Activated CD4-positive, alpha-beta memory T cell treated with anti-CD3 and anti-CD28 coated beads, Interleukin-2, amount 10 ng/mL, durations not matched to agents 7 days and 5 days (primary cell): ENCODE measurements at regions not wholly inside any gene's neighbourhood (a gene's known extent, or its start where the extent isn't known, plus 50 kb on each side); places are given as distances from the start of the nearest gene placed in this dataset.

Source experiments
- CTCF ChIA-PET: fragments of 350-600 bp; sonication (Branson Sonifier 250); formaldehyde crosslinking; loops from one replicate; lab custom pipeline; 2021; ENCODE audit warnings: antibody characterized with exemption, inconsistent platforms; lab: Charles Lee
- POLR2A ChIA-PET: fragments of 350-600 bp; sonication (Branson Sonifier 250); formaldehyde crosslinking; loops from one replicate; lab custom pipeline; 2021; ENCODE audit warnings: antibody characterized with exemption; lab: Charles Lee
- DNase-seq: peaks from one replicate; pipeline ENCODE4 v3.0.0-alpha.2; 2020
- H3K27ac Mint-ChIP-seq: one replicate; pipeline ENCODE4 v1.8.0; 2021; ENCODE audit warnings: mild to moderate bottlenecking, mixed read lengths
- H3K27me3 Mint-ChIP-seq: one replicate; pipeline ENCODE4 v1.8.0; 2021; ENCODE audit warnings: mixed read lengths
- H3K36me3 Mint-ChIP-seq: one replicate; pipeline ENCODE4 v1.8.0; 2021; ENCODE audit warnings: low read depth, mixed read lengths
- H3K4me1 Mint-ChIP-seq: one replicate; pipeline ENCODE4 v1.8.0; 2021; ENCODE audit warnings: mixed read lengths
- H3K4me3 Mint-ChIP-seq: one replicate; pipeline ENCODE4 v1.8.0; 2021; ENCODE audit warnings: mild to moderate bottlenecking, mixed read lengths
- H3K9me3 Mint-ChIP-seq: one replicate; pipeline ENCODE4 v1.8.0; 2021; ENCODE audit warnings: mixed read lengths

DNA sequence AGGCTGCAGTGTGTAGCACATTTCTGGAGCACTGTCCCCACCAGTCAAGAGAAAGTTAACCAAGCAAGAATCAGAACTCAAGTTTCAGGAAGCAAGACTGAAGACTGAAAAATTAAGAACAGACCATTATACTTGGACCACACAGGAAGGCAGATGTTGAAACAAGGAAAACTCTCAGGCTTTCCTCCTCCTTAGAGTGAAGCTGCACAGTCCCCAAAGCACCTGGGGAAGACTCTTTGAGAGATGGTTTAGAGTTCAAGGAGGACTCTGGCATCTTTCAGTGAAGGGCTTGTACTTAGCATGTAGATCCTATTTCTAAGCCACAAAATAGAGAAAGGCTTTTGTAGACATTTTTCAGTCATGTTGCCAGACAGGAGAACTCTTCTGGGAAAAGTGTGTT is 113.7 kb upstream of the KCTD3 start:
- no peaks in the 10 kb centered on the region for H3K36me3 Mint-ChIP-seq
- CTCF ChIA-PET: no interaction called here
- H3K27me3 Mint-ChIP-seq: no peaks in the 10 kb centered on the region
- H3K4me1 Mint-ChIP-seq: no peaks in the 10 kb centered on the region
- DNase-seq: no peak
- H3K27ac Mint-ChIP-seq: no peak overlapping the region
- H3K9me3 Mint-ChIP-seq: no peaks in the 10 kb centered on the region
- no peak overlapping the region for H3K4me3 Mint-ChIP-seq
- POLR2A ChIA-PET: no interaction called here

DNA sequence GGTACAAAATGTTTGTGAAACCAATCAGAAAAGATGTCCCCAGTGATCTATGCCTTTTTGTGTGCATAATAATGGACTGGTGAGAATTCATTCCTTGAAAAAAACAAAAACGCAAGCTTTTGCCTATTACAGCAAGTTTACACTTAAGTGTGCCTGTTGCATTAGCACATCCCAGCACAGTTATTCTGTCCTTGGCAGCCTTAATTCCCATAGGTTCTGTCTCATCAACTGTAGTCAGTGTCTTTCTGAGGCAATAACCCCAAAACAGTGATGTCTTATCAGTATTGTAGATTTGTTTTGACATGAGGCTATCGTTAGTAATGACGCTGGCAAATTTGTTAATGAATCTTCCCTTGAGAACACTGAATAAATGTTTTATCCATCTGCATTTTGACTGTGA is 109.9 kb upstream of the KCTD3 start:
- ChIA-PET POLR2A (no interaction called here), CTCF (no interaction called here)
- H3K4me1 Mint-ChIP-seq: no peaks in the 10 kb centered on the region
- DNase-seq: no peak
- no peaks in the 10 kb centered on the region for H3K27me3 Mint-ChIP-seq
- H3K36me3 Mint-ChIP-seq: no peaks in the 10 kb centered on the region
- H3K4me3 Mint-ChIP-seq: no peak overlapping the region
- H3K9me3 Mint-ChIP-seq: no peaks in the 10 kb centered on the region
- no peak overlapping the region for H3K27ac Mint-ChIP-seq

DNA sequence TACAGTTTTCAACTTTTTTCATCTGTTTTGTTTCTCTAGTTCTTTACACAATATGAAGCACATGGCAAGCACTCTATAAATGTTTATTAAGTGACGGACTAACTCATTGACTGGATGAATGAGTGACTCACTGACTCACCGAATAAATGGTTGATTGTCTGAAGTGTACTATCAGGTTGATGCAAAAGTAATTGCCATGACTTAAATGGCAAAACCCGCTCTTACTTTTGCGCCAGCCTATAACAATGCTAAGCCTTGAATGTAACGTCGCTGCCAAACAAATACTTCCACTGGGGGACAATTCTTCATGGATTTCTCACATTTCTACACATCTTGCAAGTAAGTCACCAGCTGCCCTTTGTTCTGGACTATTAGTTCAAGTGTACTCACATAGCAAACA is 109.0 kb upstream of the KCTD3 start:
- ChIA-PET POLR2A (no interaction called here), CTCF (no interaction called here)
- H3K4me1 Mint-ChIP-seq: no peaks in the 10 kb centered on the region
- no peaks in the 10 kb centered on the region for H3K36me3 Mint-ChIP-seq
- no peak overlapping the region for H3K27ac Mint-ChIP-seq
- DNase-seq: no peak
- H3K4me3 Mint-ChIP-seq: no peak overlapping the region
- H3K9me3 Mint-ChIP-seq: no peaks in the 10 kb centered on the region
- H3K27me3 Mint-ChIP-seq: no peaks in the 10 kb centered on the region

DNA sequence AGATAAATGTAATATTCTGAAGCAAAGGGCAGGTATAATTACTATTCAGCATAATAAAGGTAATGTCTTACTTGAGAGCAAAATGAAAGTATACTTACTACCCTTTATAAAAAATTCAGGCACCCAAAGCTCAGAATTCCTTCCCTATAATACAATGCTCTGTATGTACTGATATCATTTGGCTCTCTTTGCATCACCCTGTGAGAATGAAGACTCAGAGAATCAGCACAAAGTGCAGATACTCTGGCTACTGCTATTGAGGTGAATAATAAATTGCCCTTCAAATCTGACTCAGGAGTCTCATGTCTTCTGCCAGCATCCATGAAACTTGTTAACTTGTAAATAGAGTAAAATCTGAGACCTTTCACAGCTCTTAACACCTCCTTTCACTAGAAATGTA is 108.5 kb upstream of the KCTD3 start:
- Mint-ChIP-seq H3K9me3 (no peaks in the 10 kb centered on the region), H3K36me3 (no peaks in the 10 kb centered on the region), H3K4me3 (no peak overlapping the region), H3K4me1 (no peaks in the 10 kb centered on the region), H3K27me3 (no peaks in the 10 kb centered on the region), H3K27ac (no peak overlapping the region)
- POLR2A ChIA-PET: no interaction called here
- CTCF ChIA-PET: no interaction called here
- DNase-seq: no peak

DNA sequence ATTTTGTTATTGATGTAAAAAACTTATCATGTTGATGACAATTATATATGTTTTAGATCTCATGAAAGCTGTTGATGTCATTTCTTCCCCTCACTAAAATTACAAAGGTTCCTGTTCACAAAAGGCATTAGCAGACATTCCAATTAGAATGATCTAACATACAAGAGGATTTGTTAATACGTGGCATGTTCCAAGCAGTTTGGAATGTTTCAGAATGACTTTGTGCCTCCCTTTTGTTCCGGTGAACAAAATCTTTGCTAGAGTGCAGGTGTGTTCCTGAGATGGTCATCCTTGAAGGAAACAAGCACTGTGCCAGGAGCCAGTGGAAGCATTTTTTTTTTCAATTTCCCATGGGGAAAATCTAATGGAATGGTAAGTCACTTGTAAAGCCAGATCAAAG is 108.0 kb upstream of the KCTD3 start:
- Mint-ChIP-seq H3K9me3 (no peaks in the 10 kb centered on the region), H3K36me3 (no peaks in the 10 kb centered on the region), H3K27ac (no peak overlapping the region), H3K4me3 (no peak overlapping the region), H3K27me3 (no peaks in the 10 kb centered on the region), H3K4me1 (no peaks in the 10 kb centered on the region)
- DNase-seq: no peak
- ChIA-PET POLR2A (no interaction called here), CTCF (no interaction called here)

DNA sequence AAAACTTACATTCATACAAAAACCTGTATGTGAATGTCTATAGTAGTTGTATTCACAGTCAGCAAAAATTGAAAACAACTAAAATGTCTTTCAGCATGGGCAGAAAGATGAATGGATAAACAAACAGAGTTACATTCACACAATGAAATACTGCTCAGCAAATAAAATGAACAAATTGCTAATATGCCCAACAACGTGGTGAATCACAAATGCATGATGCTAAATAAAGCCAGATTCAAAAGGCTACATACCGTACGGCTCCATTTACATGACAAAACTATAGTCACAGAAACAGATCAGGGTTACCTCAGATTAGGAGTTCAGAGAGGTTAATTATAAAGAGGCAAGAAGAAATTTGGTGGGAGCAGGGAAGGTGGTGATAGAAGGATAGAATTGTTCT is 100.7 kb upstream of the KCTD3 start:
- H3K4me3 Mint-ChIP-seq: no peak overlapping the region
- no peaks in the 10 kb centered on the region for H3K9me3 Mint-ChIP-seq
- DNase-seq: no peak
- H3K27me3 Mint-ChIP-seq: no peaks in the 10 kb centered on the region
- no peak overlapping the region for H3K27ac Mint-ChIP-seq
- CTCF ChIA-PET: no interaction called here
- H3K4me1 Mint-ChIP-seq: no peaks in the 10 kb centered on the region
- POLR2A ChIA-PET: no interaction called here
- no peaks in the 10 kb centered on the region for H3K36me3 Mint-ChIP-seq

DNA sequence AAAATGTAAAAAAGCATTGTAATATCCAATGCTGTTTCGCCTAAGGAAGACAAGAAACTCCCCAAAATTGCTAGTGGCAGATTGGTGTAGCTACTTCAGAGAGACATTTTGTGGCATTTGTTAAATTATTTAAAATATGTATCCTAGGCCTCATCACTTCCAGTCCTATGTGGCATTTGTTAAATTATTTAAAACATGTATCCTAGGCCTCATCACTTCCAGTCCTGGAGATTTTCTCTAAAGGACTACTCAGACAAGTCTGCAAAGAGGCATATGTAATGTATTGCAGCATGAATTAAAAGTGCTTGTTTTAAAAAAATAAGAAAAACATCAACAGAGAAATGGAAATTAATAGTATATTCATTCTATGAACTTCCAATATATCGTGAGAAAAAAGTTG is 95.6 kb upstream of the KCTD3 start:
- no peak for DNase-seq
- Mint-ChIP-seq H3K27me3 (no peaks in the 10 kb centered on the region), H3K9me3 (no peaks in the 10 kb centered on the region), H3K36me3 (no peaks in the 10 kb centered on the region), H3K4me1 (no peaks in the 10 kb centered on the region), H3K27ac (no peak overlapping the region), H3K4me3 (no peak overlapping the region)
- ChIA-PET CTCF (no interaction called here), POLR2A (no interaction called here)

DNA sequence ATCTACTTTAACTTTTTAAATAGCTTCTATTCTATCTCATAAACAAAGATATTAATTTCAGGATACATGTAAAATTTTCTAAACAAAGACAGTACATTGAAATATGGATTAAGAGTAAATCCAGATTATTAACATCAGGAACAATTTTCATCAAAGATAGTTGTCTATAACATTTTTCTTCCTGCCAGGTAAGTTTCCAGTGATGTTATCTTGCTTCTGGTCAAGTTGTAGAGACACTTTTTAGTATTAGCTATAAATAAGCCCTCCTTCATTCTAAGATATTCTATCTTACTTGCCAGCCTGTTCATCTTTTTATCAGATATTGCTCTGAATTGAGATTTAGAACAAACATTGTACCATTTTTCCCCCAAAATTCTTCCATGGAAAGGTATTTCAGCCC is 94.4 kb upstream of the KCTD3 start:
- no peaks in the 10 kb centered on the region for H3K27me3 Mint-ChIP-seq
- H3K9me3 Mint-ChIP-seq: no peaks in the 10 kb centered on the region
- H3K4me3 Mint-ChIP-seq: no peak overlapping the region
- DNase-seq: no peak
- H3K36me3 Mint-ChIP-seq: no peaks in the 10 kb centered on the region
- POLR2A ChIA-PET: no interaction called here
- H3K27ac Mint-ChIP-seq: no peak overlapping the region
- H3K4me1 Mint-ChIP-seq: no peaks in the 10 kb centered on the region
- CTCF ChIA-PET: no interaction called here

DNA sequence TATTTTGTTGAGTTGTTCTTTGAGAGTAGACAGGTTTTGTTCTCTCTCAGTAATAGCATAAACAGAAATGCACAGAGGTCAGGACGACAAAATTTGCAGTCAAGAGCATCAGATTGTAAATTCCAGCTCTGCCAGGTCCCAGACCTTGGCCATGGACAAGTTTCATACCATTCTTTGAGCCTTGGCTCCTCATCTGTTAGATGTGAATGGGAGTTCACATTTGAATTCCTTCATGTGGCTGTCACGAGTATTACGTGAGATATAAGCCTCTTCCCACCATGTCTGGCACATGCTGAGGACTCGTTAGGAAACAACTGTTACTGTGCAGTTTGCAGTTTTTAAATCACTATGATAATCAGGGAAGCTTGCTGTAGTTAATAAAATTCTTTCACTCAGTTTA is 93.2 kb upstream of the KCTD3 start:
- Mint-ChIP-seq H3K27ac (no peak overlapping the region), H3K27me3 (no peaks in the 10 kb centered on the region), H3K4me3 (no peak overlapping the region), H3K4me1 (no peaks in the 10 kb centered on the region), H3K9me3 (peaks cover 2% of the 10 kb centered on the region), H3K36me3 (no peaks in the 10 kb centered on the region)
- no peak for DNase-seq
- POLR2A ChIA-PET: no interaction called here
- CTCF ChIA-PET: no interaction called here

DNA sequence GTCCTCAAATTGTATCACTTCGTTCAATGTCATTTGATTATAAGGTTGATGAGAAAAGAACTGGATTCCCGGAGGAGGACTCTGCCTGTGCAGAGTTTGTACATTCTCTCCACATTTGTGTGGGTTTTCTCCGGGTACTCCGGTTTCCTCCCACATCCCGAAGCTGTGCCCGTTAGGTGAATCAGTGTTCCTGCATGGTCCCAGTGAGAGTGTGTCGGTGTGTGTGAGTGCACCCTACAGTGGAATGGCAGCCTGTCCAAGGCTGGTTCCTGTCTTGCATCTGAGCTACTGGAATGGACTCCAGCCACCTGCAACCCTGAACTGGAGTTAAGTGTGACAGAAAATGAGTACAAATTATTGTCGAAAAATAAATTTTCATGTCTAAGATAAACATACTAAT is 92.2 kb upstream of the KCTD3 start:
- Mint-ChIP-seq H3K27ac (no peak overlapping the region), H3K36me3 (no peaks in the 10 kb centered on the region), H3K4me1 (no peaks in the 10 kb centered on the region), H3K9me3 (peaks cover 2% of the 10 kb centered on the region), H3K27me3 (no peaks in the 10 kb centered on the region), H3K4me3 (no peak overlapping the region)
- ChIA-PET CTCF (no interaction called here), POLR2A (no interaction called here)
- no peak for DNase-seq

DNA sequence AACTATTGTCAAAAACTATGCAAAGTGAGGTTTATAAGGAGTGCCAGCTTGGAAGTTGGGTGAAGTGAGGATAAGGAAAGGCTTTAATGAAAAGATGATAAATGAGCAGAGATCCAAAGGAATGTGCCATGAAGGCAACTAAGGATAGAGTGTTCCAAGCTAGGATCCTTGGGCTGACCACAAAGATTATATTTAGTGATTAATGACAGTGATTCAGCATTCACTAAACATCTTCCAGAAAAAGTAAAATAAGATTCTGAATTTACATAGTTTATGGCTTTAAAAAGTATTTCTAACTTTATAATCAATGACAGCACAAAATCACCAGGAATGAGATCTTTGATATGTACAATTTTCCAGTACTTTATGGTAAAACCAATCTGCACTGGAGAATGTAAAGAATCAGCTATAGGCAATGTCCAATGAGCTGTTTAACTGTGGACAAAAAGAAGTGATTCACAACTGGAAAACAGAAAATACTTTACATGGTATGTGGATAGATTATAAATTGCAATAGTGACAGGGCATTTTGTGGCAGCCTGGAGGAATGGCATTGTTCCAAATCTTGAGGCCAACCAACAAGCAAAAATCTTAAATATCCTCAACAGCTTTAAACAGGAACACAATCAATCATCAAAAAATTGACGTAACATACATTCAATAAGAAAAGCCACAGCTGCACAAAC is 91.2 kb upstream of the KCTD3 start:
- H3K4me1 Mint-ChIP-seq: no peaks in the 10 kb centered on the region
- ChIA-PET POLR2A (no interaction called here), CTCF (no interaction called here)
- no peak for DNase-seq
- peaks cover 2% of the 10 kb centered on the region for H3K9me3 Mint-ChIP-seq
- no peaks in the 10 kb centered on the region for H3K27me3 Mint-ChIP-seq
- no peak overlapping the region for H3K27ac Mint-ChIP-seq
- no peaks in the 10 kb centered on the region for H3K36me3 Mint-ChIP-seq
- H3K4me3 Mint-ChIP-seq: no peak overlapping the region

DNA sequence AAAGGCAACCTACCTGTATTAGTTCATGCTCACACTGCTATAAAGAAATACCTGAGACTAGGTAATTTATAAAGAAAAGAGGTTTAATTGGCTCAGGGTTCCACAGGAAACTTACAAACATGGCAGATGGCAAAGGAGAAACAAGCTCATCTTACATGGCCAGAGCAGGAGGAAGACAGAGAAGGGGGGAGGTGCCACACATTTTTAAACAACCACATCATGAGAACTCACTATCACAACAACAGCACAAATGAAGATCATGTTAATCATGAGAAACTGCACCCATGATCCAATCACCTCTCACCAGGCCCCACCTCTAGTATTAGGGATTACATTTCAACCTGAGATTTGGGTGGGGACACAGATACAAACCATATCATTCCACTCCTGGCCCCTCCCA is 90.6 kb upstream of the KCTD3 start:
- Mint-ChIP-seq H3K4me1 (no peaks in the 10 kb centered on the region), H3K4me3 (no peak overlapping the region), H3K27me3 (no peaks in the 10 kb centered on the region), H3K36me3 (no peaks in the 10 kb centered on the region), H3K27ac (no peak overlapping the region), H3K9me3 (peaks cover 2% of the 10 kb centered on the region)
- no peak for DNase-seq
- ChIA-PET POLR2A (no interaction called here), CTCF (no interaction called here)

DNA sequence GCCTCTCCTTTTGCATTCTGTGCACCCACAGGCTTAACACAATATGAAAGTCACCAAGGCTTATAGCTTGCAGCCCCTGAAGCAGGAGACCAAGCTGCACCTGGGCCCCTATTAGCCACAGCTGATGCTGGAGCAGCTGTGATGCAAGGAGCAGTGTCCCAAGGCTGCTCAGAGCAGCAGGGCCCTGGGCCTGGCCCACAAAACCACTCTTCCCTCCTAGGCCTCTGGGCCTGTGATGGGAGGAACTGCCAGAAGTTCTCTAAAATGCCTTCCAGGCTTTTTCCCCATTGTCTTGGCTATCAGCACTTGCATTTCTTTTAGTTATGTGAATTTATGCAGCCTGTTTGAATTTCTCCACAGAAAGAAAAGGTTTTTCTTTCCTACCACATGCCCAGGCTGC is 89.5 kb upstream of the KCTD3 start:
- H3K4me3 Mint-ChIP-seq: no peak overlapping the region

DNA sequence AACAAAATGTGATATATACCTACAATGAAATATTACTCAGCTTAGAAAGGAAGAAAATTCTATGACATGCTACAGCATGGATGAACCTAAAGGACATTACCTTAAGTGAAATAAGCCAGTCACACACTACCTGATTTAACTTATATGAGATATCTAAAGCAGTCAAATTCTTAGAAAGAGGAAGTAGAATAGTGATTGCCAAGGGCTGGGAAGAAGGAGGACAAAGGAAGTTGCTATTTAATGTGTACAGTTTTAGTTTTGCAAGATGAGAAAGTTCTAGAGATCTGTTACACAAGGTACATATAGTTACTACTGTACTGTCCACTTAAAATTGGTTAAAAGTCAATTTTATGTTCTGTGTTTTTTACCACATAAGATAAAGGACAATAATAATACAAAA is 87.5 kb upstream of the KCTD3 start:
- no peak overlapping the region for H3K4me3 Mint-ChIP-seq
- CTCF ChIA-PET: no interaction called here
- H3K27me3 Mint-ChIP-seq: no peaks in the 10 kb centered on the region
- no peak overlapping the region for H3K27ac Mint-ChIP-seq
- peaks cover 2% of the 10 kb centered on the region for H3K9me3 Mint-ChIP-seq
- H3K36me3 Mint-ChIP-seq: no peaks in the 10 kb centered on the region
- POLR2A ChIA-PET: no interaction called here
- DNase-seq: no peak
- no peaks in the 10 kb centered on the region for H3K4me1 Mint-ChIP-seq

More for the DNA sequence above, 89.5 kb upstream of the KCTD3 start:
- no peaks in the 10 kb centered on the region for H3K27me3 Mint-ChIP-seq
- no peaks in the 10 kb centered on the region for H3K36me3 Mint-ChIP-seq
- ChIA-PET CTCF (no interaction called here), POLR2A (no interaction called here)
- no peak for DNase-seq
- H3K4me1 Mint-ChIP-seq: no peaks in the 10 kb centered on the region
- H3K9me3 Mint-ChIP-seq: peaks cover 2% of the 10 kb centered on the region
- H3K27ac Mint-ChIP-seq: no peak overlapping the region
